HCT116 (cell line): ENCODE measurements at regions not wholly inside any gene's neighbourhood (a gene's known extent, or its start where the extent isn't known, plus 50 kb on each side); places are given as distances from the start of the nearest gene placed in this dataset.

Experiments used
- ATAC-seq: fragments of 200-7000 bp; cut with Tn5 transposase; 2 replicates; pipeline ENCODE4 v1.9.1; 2020; ENCODE audit warnings: mild to moderate bottlenecking, moderate library complexity
- BruUV-seq: library from RNA; stranded (reverse); fragments of 400-500 nt; replicated peaks from 2 replicates; lab custom pipeline; 2021; lab: Mats Ljungman, UMichigan
- CTCF ChIA-PET: fragments of 300-600 bp; sonication (Branson Sonifier 250); formaldehyde crosslinking; loops from one replicate; lab custom pipeline; 2021; ENCODE audit warnings: antibody characterized with exemption; lab: Charles Lee
- POLR2A ChIA-PET: fragments of 300-600, 350-600 bp; sonication (Branson Sonifier 250); formaldehyde crosslinking; loops from one replicate; lab custom pipeline; 2021; ENCODE audit warnings: antibody characterized with exemption; lab: Charles Lee
- RAD21 ChIA-PET, 2 experiments: fragments of 300-600 bp; sonication (Branson Sonifier 250); formaldehyde crosslinking; loops; one replicate each; lab custom pipeline; 2023; ENCODE audit warnings: low total read pairs in 2 of 2; ENCODE audit not compliant: uncharacterized antibody in 2 of 2, unreplicated experiment in 2 of 2, low non-redundant PET in 1 of 2; lab: Charles Lee
- DNase-seq: peaks from one replicate; pipeline ENCODE4 v3.0.0-alpha.2; 2010; ENCODE audit warnings: low read depth, low spot score
- H2AFZ ChIP-seq: fragments of 200-600 bp; shearing (Covaris generic), sonication (generic); 2 replicates; pipeline ENCODE4 v1.6.1; 2017; ENCODE audit warnings: low read depth, mixed run types, mixed read lengths, antibody characterized with exemption, low read length; ENCODE audit not compliant: poor library complexity, severe bottlenecking
- H3K27ac ChIP-seq: 2 replicates; pipeline ENCODE4 v1.5.1; 2012; ENCODE audit warnings: low read depth, low read length
- H3K27me3 ChIP-seq: fragments of 200-600 bp; sonication (generic); 2 replicates; pipeline ENCODE4 v1.6.1; 2016; ENCODE audit warnings: mixed run types, low read length, mixed read lengths; ENCODE audit not compliant: insufficient read depth
- H3K36me3 ChIP-seq, 2 experiments: fragments of 200-500 bp in 1 of 2; fragments of 200-600 bp in 1 of 2; sonication (Bioruptor generic) in 1 of 2; sonication (generic) in 1 of 2; 2 replicates each; pipeline versions ENCODE4 v1.5.1 to v1.6.1; 2014 to 2016; ENCODE audit warnings: low read length in 2 of 2, inconsistent platforms in 1 of 2, mixed read lengths in 1 of 2, mixed run types in 1 of 2; ENCODE audit not compliant: insufficient read depth in 2 of 2, control insufficient read depth in 1 of 2
- H3K4me1 ChIP-seq, 2 experiments: fragments of 200-600 bp in 1 of 2; sonication (generic) in 1 of 2; 2 replicates each; pipeline versions ENCODE4 v1.5.1 to v1.6.1; 2012 to 2017; ENCODE audit warnings: low read length in 2 of 2, inconsistent platforms in 1 of 2, mild to moderate bottlenecking in 1 of 2, mixed read lengths in 1 of 2, mixed run types in 1 of 2, moderate library complexity in 1 of 2; ENCODE audit not compliant: insufficient read depth in 2 of 2, control insufficient read depth in 1 of 2
- H3K4me2 ChIP-seq: fragments of 200-600 bp; sonication (generic); 2 replicates; pipeline ENCODE4 v1.6.1; 2017; ENCODE audit warnings: mixed run types, low read length, mixed read lengths
- H3K4me3 ChIP-seq, 2 experiments: fragments of 200-600 bp in 1 of 2; sonication (generic) in 1 of 2; replicated peaks in 1 of 2; 2 replicates each; pipeline ENCODE4 v1.5.1; 2011 to 2016; ENCODE audit warnings: low read length in 2 of 2, control low read depth in 1 of 2, low read depth in 1 of 2, mild to moderate bottlenecking in 1 of 2, mixed read lengths in 1 of 2, mixed run types in 1 of 2
- H3K79me2 ChIP-seq: fragments of 200-600 bp; sonication (generic); 2 replicates; pipeline ENCODE4 v1.6.1; 2017; ENCODE audit warnings: mild to moderate bottlenecking, mixed run types, low read length, moderate library complexity, mixed read lengths; ENCODE audit not compliant: insufficient read depth
- H3K9ac ChIP-seq: fragments of 200-600 bp; sonication (generic); 2 replicates; pipeline ENCODE4 v1.6.1; 2016; ENCODE audit warnings: low read length, mixed read lengths
- H3K9me2 ChIP-seq: fragments of 200-600 bp; sonication (generic), shearing (Covaris generic); 2 replicates; pipeline ENCODE4 v1.6.1; 2017; ENCODE audit warnings: mixed run types, mild to moderate bottlenecking, moderate library complexity; ENCODE audit not compliant: insufficient read depth
- H3K9me3 ChIP-seq, 2 experiments: fragments of 200-500 bp in 1 of 2; fragments of 200-600 bp in 1 of 2; sonication (Bioruptor generic) in 1 of 2; sonication (generic) in 1 of 2; 2 replicates each; pipeline ENCODE4 v1.6.1; 2014 to 2017; ENCODE audit warnings: low read length in 2 of 2, mixed read lengths in 2 of 2, inconsistent platforms in 1 of 2, low read depth in 1 of 2, mild to moderate bottlenecking in 1 of 2, mixed run types in 1 of 2, moderate library complexity in 1 of 2; ENCODE audit not compliant: control insufficient read depth in 1 of 2, insufficient read depth in 1 of 2
- H4K20me1 ChIP-seq: fragments of 200-600 bp; sonication (generic), shearing (Covaris generic); 2 replicates; pipeline ENCODE4 v1.6.1; 2017; ENCODE audit warnings: mixed run types, mild to moderate bottlenecking, moderate library complexity; ENCODE audit not compliant: insufficient read depth
- CBX3 ChIP-seq: IDR thresholded peaks from 2 replicates; pipeline ENCODE4 v1.6.1; 2012; ENCODE audit warnings: low read depth
- ELF1 ChIP-seq: IDR thresholded peaks from 2 replicates; pipeline ENCODE4 v1.6.1; 2012; ENCODE audit warnings: low read depth, borderline replicate concordance
- POLR2A ChIP-seq: IDR thresholded peaks from 2 replicates; pipeline ENCODE4 v1.7.0; 2011; ENCODE audit warnings: borderline replicate concordance; ENCODE audit not compliant: insufficient read depth, insufficient read length; ENCODE audit errors: extremely low read depth
- POLR2AphosphoS5 ChIP-seq: IDR thresholded peaks from 2 replicates; pipeline ENCODE4 v1.6.1; 2011; ENCODE audit warnings: mild to moderate bottlenecking, low read depth, low read length, moderate library complexity
- YY1 ChIP-seq: IDR thresholded peaks from 2 replicates; pipeline ENCODE4 v1.6.1; 2011; ENCODE audit warnings: low read length, low read depth, moderate library complexity, mild to moderate bottlenecking; ENCODE audit not compliant: insufficient replicate concordance; ENCODE audit errors: extremely low read depth
- ZFX ChIP-seq: fragments of 450-650 bp; IDR thresholded peaks from 2 replicates; pipeline ENCODE4 v1.6.1; 2017
- intact Hi-C: fragments of 100-400 bp; cut with micrococcal nuclease; formaldehyde crosslinking; loops from 2 replicates; pipeline ENCODE4 v1.10.0; 2022
- TF ChIP-seq, protein P1 (sequence below): IDR thresholded peaks from 2 replicates; pipeline ENCODE4 v1.6.1; 2012; ENCODE audit warnings: low read depth
- TF ChIP-seq, protein P2 (sequence below): IDR thresholded peaks from 2 replicates; pipeline ENCODE4 v1.6.1; 2011; ENCODE audit warnings: mild to moderate bottlenecking, low read length, moderate library complexity; ENCODE audit not compliant: insufficient replicate concordance; ENCODE audit errors: extremely low read depth

DNA sequence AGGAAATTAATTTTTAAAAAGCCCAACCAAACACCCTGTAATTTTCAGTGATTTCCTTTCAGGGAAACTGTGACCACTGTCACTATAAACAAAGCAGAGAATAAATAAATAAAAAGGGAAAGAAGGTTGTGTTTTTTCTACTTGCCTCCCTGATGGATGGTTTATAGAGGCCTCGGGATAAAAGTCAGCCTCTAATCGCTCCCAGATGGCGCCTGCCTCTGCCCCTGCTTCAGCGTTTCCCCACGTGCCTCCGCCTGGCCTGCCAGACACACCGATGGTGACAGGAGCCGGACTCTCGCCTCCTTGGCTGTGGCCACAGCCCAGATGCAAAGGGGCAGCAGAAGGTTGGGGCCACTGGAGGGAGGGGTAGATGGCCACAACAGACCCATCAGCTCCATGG, 327.7 kb downstream of the CDC5L start:
- intact Hi-C loops: no loop called here
- Histone ChIP-seq H3K4me3 (no peak overlapping the region), H3K36me3 (no peaks in the 10 kb centered on the region), H3K27me3 (peaks cover 7% of the 10 kb centered on the region; the same call in 1 of the 2 replicates), H3K4me2 (no peak overlapping the region), H3K9me2 (no peaks in the 10 kb centered on the region), H3K27ac (no peak overlapping the region), H4K20me1 (no peaks in the 10 kb centered on the region), H3K9me3 (no peaks in the 10 kb centered on the region), H3K79me2 (no peaks in the 10 kb centered on the region), H2AFZ (no peak overlapping the region), H3K4me1 (no peaks in the 10 kb centered on the region), H3K9ac (no peak overlapping the region)
- RAD21 ChIA-PET: no interaction called here
- DNase-seq (no peak), ATAC-seq (no peak)
- BruUV-seq: no TSS peak
- CTCF ChIA-PET: no interaction called here
- no peak for TF ChIP-seq YY1
- TF ChIP-seq, protein P1, sequence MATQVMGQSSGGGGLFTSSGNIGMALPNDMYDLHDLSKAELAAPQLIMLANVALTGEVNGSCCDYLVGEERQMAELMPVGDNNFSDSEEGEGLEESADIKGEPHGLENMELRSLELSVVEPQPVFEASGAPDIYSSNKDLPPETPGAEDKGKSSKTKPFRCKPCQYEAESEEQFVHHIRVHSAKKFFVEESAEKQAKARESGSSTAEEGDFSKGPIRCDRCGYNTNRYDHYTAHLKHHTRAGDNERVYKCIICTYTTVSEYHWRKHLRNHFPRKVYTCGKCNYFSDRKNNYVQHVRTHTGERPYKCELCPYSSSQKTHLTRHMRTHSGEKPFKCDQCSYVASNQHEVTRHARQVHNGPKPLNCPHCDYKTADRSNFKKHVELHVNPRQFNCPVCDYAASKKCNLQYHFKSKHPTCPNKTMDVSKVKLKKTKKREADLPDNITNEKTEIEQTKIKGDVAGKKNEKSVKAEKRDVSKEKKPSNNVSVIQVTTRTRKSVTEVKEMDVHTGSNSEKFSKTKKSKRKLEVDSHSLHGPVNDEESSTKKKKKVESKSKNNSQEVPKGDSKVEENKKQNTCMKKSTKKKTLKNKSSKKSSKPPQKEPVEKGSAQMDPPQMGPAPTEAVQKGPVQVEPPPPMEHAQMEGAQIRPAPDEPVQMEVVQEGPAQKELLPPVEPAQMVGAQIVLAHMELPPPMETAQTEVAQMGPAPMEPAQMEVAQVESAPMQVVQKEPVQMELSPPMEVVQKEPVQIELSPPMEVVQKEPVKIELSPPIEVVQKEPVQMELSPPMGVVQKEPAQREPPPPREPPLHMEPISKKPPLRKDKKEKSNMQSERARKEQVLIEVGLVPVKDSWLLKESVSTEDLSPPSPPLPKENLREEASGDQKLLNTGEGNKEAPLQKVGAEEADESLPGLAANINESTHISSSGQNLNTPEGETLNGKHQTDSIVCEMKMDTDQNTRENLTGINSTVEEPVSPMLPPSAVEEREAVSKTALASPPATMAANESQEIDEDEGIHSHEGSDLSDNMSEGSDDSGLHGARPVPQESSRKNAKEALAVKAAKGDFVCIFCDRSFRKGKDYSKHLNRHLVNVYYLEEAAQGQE: no peak
- TF ChIP-seq, protein P2, sequence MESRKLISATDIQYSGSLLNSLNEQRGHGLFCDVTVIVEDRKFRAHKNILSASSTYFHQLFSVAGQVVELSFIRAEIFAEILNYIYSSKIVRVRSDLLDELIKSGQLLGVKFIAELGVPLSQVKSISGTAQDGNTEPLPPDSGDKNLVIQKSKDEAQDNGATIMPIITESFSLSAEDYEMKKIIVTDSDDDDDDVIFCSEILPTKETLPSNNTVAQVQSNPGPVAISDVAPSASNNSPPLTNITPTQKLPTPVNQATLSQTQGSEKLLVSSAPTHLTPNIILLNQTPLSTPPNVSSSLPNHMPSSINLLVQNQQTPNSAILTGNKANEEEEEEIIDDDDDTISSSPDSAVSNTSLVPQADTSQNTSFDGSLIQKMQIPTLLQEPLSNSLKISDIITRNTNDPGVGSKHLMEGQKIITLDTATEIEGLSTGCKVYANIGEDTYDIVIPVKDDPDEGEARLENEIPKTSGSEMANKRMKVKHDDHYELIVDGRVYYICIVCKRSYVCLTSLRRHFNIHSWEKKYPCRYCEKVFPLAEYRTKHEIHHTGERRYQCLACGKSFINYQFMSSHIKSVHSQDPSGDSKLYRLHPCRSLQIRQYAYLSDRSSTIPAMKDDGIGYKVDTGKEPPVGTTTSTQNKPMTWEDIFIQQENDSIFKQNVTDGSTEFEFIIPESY: no peak
- no peak for TF ChIP-seq POLR2AphosphoS5
- no peak for TF ChIP-seq CBX3
- no peak for TF ChIP-seq ELF1
- no peak for TF ChIP-seq POLR2A
- no peak for TF ChIP-seq ZFX
- POLR2A ChIA-PET: no interaction called here
